Esophagus squamous epithelium (tissue), 5 donors: ENCODE measurements at regions not wholly inside any gene's neighbourhood (a gene's known extent, or its start where the extent isn't known, plus 50 kb on each side); places are given as distances from the start of the nearest gene placed in this dataset.

Source experiments
- DNase-seq: peaks from one replicate; lab custom pipeline; 2025; lab: John Stamatoyannopoulos, UW
- H3K27ac ChIP-seq, 4 donors: fragments of 200-600 bp; sonication (generic); one replicate each; pipeline ENCODE4 v1.5.1; 2016 to 2019; ENCODE audit warnings: mild to moderate bottlenecking in 1 of 4
- H3K27me3 ChIP-seq, 4 donors: fragments of 200-600 bp; sonication (generic); 1 replicate in 3 of 4; 2 replicates in 1 of 4; pipeline versions ENCODE4 v1.5.1 to v1.6.0; 2017 to 2021; ENCODE audit warnings: antibody characterized with exemption in 1 of 4
- H3K36me3 ChIP-seq, 3 donors: fragments of 200-600 bp; sonication (generic); one replicate each; pipeline ENCODE4 v1.5.1; 2016 to 2019
- H3K4me1 ChIP-seq, 3 donors: fragments of 200-600 bp; sonication (generic); one replicate each; pipeline ENCODE4 v1.5.1; 2017 to 2019
- H3K4me3 ChIP-seq, 4 donors: fragments of 200-600 bp; sonication (generic); 1 replicate in 3 of 4; 2 replicates in 1 of 4; pipeline ENCODE4 v1.5.1; 2016 to 2019; ENCODE audit warnings: mild to moderate bottlenecking in 2 of 4, moderate library complexity in 1 of 4
- H3K9me3 ChIP-seq, 3 donors: fragments of 200-600 bp; sonication (generic); one replicate each; pipeline ENCODE4 v1.5.1; 2016 to 2019
- CTCF ChIP-seq, 6 experiments: fragments of 450-650 bp in 4 of 6; fragments of 200-600 bp in 2 of 6; sonication (generic) in 2 of 6; IDR thresholded peaks; one replicate each; pipeline ENCODE4 v1.5.1; 2016 to 2019; ENCODE audit warnings: antibody characterized with exemption in 6 of 6, mild to moderate bottlenecking in 4 of 6, moderate library complexity in 4 of 6
- POLR2A ChIP-seq, 4 donors: fragments of 450-650 bp; IDR thresholded peaks; one replicate each; pipeline ENCODE4 v1.6.1; 2017; ENCODE audit warnings: antibody characterized with exemption in 4 of 4, mild to moderate bottlenecking in 4 of 4, moderate library complexity in 3 of 4
- WGBS, 2 donors: methylation state at CpG; one replicate each; pipeline ENCODE4 v1.1.5; 2018; 5-methylcytosine and 5-hydroxymethylcytosine counted together
- intact Hi-C: fragments of 100-400 bp; cut with DNase I; formaldehyde crosslinking; loops from one replicate; pipeline ENCODE4 v1.15.0; 2022
- donor health status: DM: yes; HTN: yes; CAD: no.

DNA sequence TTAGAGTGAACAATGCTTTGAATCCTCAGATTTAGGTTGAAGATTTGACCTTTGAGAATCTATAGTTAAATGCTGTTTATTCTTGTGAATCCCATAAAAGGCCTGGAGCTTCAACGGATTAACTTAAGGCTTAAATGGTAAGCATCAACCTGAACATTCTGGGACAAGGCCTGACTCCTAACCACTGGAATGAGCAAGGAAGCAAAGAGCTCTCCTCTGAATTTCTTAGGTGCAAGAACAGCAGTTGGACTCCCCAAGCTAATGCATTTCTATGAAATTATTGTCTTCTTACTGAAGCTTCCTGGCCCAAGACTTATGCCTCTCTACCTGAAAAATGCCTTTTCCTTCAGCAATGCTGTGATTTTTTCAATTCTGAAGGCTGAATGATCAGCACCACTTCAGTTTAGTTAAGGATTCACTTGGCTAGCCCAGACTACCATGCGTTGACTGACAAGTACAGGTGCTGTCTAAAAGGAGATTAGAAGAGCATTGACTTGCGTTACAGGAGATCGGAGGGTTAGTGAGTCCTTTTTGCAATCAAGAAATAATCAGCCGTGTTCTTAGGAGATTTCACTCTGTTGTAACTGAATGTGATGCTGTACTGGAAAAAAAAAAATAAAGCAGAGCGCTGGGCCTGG lies 178.5 kb downstream of the ZC3H11B start:
- H3K4me3 ChIP-seq, result no peak overlapping the region
- H3K36me3 ChIP-seq, result no peaks in the 10 kb centered on the region
- peaks cover 0 to 8% (median 0%) of the 10 kb centered on the region in 3 donors for H3K4me1 ChIP-seq
- H3K27ac ChIP-seq, result no peak overlapping the region
- H3K27me3 ChIP-seq, result no peaks in the 10 kb centered on the region
- H3K9me3 ChIP-seq, result no peaks in the 10 kb centered on the region
- TF ChIP-seq POLR2A (IDR thresholded peaks at IDR 0.05) (no peak), CTCF (IDR thresholded peaks at IDR 0.05) (no peak)
- WGBS, 2 donors, result 75 to 77% methylated on average over 6 of the region's 6 CpGs
- intact Hi-C loops, result no loop called here
- no peak for DNase-seq

DNA sequence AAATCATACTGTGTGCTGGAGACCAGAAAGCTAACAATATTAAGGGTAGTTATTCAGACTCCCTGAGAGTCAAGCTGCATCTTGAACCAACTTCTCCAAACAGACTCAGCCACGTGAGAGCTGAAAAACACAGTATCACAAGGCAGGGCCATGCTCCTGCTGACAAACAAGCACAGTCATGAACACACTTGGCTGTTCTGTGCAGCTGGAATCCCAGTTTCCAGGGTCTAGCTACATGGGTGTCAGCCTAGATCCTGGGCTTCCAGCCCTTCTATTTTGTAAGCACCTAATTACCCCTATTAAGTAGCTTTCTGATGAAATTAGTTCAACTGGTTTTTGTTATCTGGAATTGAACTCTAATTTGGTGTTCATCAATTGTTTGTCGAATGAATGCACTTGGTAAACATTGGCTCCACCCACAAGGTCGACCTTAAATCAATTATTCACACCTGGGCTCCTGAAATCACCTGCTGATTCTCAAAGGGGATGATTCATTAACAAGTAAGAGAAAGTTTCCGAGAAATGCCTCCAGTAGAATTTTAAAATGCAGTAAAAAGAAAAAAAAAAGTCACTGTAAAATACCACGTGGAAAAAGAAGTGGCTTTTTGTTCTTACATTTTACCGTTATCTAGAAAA lies 179.3 kb downstream of the ZC3H11B start:
- Histone ChIP-seq H3K4me3 (no peak overlapping the region), H3K36me3 (no peaks in the 10 kb centered on the region), H3K27me3 (no peaks in the 10 kb centered on the region), H3K9me3 (no peaks in the 10 kb centered on the region), H3K4me1 (peaks cover 0 to 8% (median 0%) of the 10 kb centered on the region in 3 donors), H3K27ac (no peak overlapping the region)
- TF ChIP-seq POLR2A (IDR thresholded peaks at IDR 0.05) (no peak), CTCF (IDR thresholded peaks at IDR 0.05) (no peak)
- intact Hi-C loops, result no loop called here
- no peak for DNase-seq
- WGBS, 2 donors, result 27 to 43% methylated on average over 6 of the region's 6 CpGs

DNA sequence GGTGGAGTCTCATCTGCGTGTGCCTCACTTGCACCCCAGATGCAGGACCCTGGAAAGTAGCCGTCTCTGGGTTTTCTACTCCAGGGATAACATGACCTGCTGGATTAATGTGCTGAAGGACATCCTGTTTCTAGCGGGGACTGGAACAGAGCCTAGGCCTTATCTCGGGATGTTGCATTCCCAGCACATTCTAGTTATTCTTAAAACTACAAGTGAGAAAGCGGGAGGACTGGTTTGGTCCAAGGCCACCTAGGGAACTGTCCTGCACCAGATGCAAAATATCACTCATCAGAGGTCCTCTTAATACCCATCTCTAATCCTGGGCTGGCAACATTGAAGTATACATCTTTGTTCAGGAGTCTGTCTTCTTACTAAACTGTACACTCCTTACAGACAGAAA lies 179.9 kb downstream of the ZC3H11B start:
- Histone ChIP-seq H3K36me3 (no peaks in the 10 kb centered on the region), H3K27ac (no peak overlapping the region), H3K27me3 (no peaks in the 10 kb centered on the region), H3K4me3 (no peak overlapping the region), H3K4me1 (peaks cover 0 to 8% (median 0%) of the 10 kb centered on the region in 3 donors), H3K9me3 (no peaks in the 10 kb centered on the region)
- TF ChIP-seq CTCF (IDR thresholded peaks at IDR 0.05) (no peak), POLR2A (IDR thresholded peaks at IDR 0.05) (no peak)
- DNase-seq, result no peak
- intact Hi-C loops, result no loop called here
- 74 to 92% methylated on average over 1 to 3 of the region's 5 CpGs for WGBS, 2 donors

GRCh38 chr1:219432191-219432606 lies 180.7 kb downstream of the ZC3H11B start:
- WGBS, 2 donors, result 54 to 58% methylated on average over 3 of the region's 3 CpGs
- Histone ChIP-seq H3K4me3 (no peak overlapping the region), H3K9me3 (no peaks in the 10 kb centered on the region), H3K36me3 (no peaks in the 10 kb centered on the region), H3K4me1 (peaks cover 0 to 8% (median 0%) of the 10 kb centered on the region in 3 donors), H3K27me3 (no peaks in the 10 kb centered on the region), H3K27ac (no peak overlapping the region)
- no peak for DNase-seq
- TF ChIP-seq CTCF (IDR thresholded peaks at IDR 0.05) (no peak), POLR2A (IDR thresholded peaks at IDR 0.05) (no peak)
- intact Hi-C loops, result no loop called here

DNA sequence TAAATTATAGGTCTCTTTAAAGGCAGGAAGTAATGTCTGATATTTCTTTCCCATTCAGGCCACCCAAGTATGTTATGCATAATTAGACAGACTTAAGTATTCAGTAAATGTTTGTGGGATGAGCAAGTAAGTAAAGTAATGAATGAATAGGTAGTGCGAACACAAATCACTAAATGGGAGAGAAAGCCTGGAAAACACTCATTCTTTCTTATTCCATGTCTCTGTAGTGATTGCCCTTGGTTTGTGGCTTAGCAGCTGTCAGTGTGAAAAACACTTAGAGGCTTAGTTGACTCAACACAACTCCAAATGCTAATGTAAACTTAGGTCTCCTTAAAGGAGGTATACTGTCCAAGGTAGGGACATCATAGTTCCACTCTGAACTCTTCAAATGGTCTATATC lies 182.5 kb downstream of the ZC3H11B start:
- intact Hi-C loops, result no loop called here

More for the DNA sequence above, 182.5 kb downstream of the ZC3H11B start:
- Histone ChIP-seq H3K4me3 (no peak overlapping the region), H3K27ac (no peak overlapping the region), H3K4me1 (peaks cover 0 to 8% (median 0%) of the 10 kb centered on the region in 3 donors), H3K36me3 (no peaks in the 10 kb centered on the region), H3K27me3 (no peaks in the 10 kb centered on the region), H3K9me3 (no peaks in the 10 kb centered on the region)
- WGBS, 2 donors, result 81 to 94% methylated on average over 1 of the region's 1 CpG
- TF ChIP-seq CTCF (IDR thresholded peaks at IDR 0.05) (no peak), POLR2A (IDR thresholded peaks at IDR 0.05) (no peak)
- DNase-seq, result no peak
